SK-N-SH treated with all-trans-retinoic acid at 6 μM for 48 hours (cell line): ENCODE measurements at regions not wholly inside any gene's neighbourhood (a gene's known extent, or its start where the extent isn't known, plus 50 kb on each side); places are given as distances from the start of the nearest gene placed in this dataset.
A peak's percentile ranks its signal among the peaks of the same experiment; 100 is the strongest.

Source experiments
- ATAC-seq: fragments of 200-7000 bp; cut with Tn5 transposase; 3 replicates; pipeline ENCODE4 v1.9.1; 2020; ENCODE audit warnings: mild to moderate bottlenecking, moderate library complexity
- ARNTL ChIP-seq: fragments of 450-650 bp; formaldehyde crosslinking; IDR thresholded peaks from 2 replicates; pipeline ENCODE4 v1.5.0; 2020; ENCODE audit warnings: low read depth, mild to moderate bottlenecking, moderate library complexity, borderline replicate concordance
- CSDC2 ChIP-seq: fragments of 250-450 bp; sonication (Bioruptor Pico); IDR thresholded peaks from 2 replicates; pipeline ENCODE4 v1.5.0; 2020; ENCODE audit warnings: mild to moderate bottlenecking, moderate library complexity
- ESRRG ChIP-seq: fragments of 250-450 bp; sonication (Bioruptor Pico); IDR thresholded peaks from 2 replicates; pipeline ENCODE4 v1.6.1; 2021; ENCODE audit warnings: mild to moderate bottlenecking
- GLIS3 ChIP-seq: fragments of 250-450 bp; sonication (Bioruptor Pico); IDR thresholded peaks from 2 replicates; pipeline ENCODE4 v1.5.0; 2020; ENCODE audit warnings: mild to moderate bottlenecking, moderate library complexity
- ISL1 ChIP-seq: fragments of 250-450 bp; sonication (Bioruptor Pico); IDR thresholded peaks from 2 replicates; pipeline ENCODE4 v2.1.2; 2022; ENCODE audit warnings: mild to moderate bottlenecking, moderate library complexity
- RARB ChIP-seq: fragments of 250-450 bp; sonication (Bioruptor Pico); IDR thresholded peaks from 2 replicates; pipeline ENCODE4 v1.8.0; 2021; ENCODE audit warnings: mild to moderate bottlenecking, moderate library complexity
- TCF4 ChIP-seq: fragments of 250-450 bp; sonication (Bioruptor Pico); IDR thresholded peaks from 2 replicates; pipeline ENCODE4 v1.8.0; 2021; ENCODE audit warnings: mild to moderate bottlenecking, moderate library complexity, borderline replicate concordance
- ZFP30 ChIP-seq: fragments of 450-650 bp; formaldehyde crosslinking; IDR thresholded peaks from 2 replicates; pipeline ENCODE4 v1.5.0; 2022; ENCODE audit warnings: mild to moderate bottlenecking, moderate library complexity
- ZNF565 ChIP-seq: fragments of 450-650 bp; formaldehyde crosslinking; conservative IDR thresholded peaks from 2 replicates; pipeline ENCODE4 v1.5.0; 2020; ENCODE audit warnings: low read depth, mild to moderate bottlenecking, moderate library complexity
- ZNF70 ChIP-seq: fragments of 450-650 bp; formaldehyde crosslinking; IDR thresholded peaks from 2 replicates; pipeline ENCODE4 v1.5.0; 2020; ENCODE audit warnings: mild to moderate bottlenecking, moderate library complexity
- ZNF8 ChIP-seq: fragments of 450-650 bp; formaldehyde crosslinking; IDR thresholded peaks from 2 replicates; pipeline ENCODE4 v1.5.0; 2020; ENCODE audit warnings: mild to moderate bottlenecking, moderate library complexity
- TF ChIP-seq, protein P1 (sequence below): fragments of 250-450 bp; sonication (Bioruptor Pico); IDR thresholded peaks from 2 replicates; pipeline ENCODE4 v1.8.0; 2020; ENCODE audit warnings: mild to moderate bottlenecking, moderate library complexity, borderline replicate concordance
- TF ChIP-seq, protein P2 (sequence below): fragments of 250-450 bp; sonication (Bioruptor Pico); IDR thresholded peaks from 2 replicates; pipeline ENCODE4 v1.5.0; 2020; ENCODE audit warnings: mild to moderate bottlenecking, moderate library complexity
- TF ChIP-seq, protein P3 (sequence below): fragments of 250-450 bp; sonication (Bioruptor Pico); IDR thresholded peaks from 2 replicates; pipeline ENCODE4 v1.8.0; 2021; ENCODE audit warnings: low read depth, mild to moderate bottlenecking, moderate library complexity, borderline replicate concordance

GRCh38 chr21:27681038-27681437, 714.1 kb upstream of the ADAMTS5 start (continued):
- TF ChIP-seq, protein P1, sequence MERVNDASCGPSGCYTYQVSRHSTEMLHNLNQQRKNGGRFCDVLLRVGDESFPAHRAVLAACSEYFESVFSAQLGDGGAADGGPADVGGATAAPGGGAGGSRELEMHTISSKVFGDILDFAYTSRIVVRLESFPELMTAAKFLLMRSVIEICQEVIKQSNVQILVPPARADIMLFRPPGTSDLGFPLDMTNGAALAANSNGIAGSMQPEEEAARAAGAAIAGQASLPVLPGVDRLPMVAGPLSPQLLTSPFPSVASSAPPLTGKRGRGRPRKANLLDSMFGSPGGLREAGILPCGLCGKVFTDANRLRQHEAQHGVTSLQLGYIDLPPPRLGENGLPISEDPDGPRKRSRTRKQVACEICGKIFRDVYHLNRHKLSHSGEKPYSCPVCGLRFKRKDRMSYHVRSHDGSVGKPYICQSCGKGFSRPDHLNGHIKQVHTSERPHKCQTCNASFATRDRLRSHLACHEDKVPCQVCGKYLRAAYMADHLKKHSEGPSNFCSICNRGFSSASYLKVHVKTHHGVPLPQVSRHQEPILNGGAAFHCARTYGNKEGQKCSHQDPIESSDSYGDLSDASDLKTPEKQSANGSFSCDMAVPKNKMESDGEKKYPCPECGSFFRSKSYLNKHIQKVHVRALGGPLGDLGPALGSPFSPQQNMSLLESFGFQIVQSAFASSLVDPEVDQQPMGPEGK (CRISPR knock-in tag), result no peak
- TF ChIP-seq, protein P2, sequence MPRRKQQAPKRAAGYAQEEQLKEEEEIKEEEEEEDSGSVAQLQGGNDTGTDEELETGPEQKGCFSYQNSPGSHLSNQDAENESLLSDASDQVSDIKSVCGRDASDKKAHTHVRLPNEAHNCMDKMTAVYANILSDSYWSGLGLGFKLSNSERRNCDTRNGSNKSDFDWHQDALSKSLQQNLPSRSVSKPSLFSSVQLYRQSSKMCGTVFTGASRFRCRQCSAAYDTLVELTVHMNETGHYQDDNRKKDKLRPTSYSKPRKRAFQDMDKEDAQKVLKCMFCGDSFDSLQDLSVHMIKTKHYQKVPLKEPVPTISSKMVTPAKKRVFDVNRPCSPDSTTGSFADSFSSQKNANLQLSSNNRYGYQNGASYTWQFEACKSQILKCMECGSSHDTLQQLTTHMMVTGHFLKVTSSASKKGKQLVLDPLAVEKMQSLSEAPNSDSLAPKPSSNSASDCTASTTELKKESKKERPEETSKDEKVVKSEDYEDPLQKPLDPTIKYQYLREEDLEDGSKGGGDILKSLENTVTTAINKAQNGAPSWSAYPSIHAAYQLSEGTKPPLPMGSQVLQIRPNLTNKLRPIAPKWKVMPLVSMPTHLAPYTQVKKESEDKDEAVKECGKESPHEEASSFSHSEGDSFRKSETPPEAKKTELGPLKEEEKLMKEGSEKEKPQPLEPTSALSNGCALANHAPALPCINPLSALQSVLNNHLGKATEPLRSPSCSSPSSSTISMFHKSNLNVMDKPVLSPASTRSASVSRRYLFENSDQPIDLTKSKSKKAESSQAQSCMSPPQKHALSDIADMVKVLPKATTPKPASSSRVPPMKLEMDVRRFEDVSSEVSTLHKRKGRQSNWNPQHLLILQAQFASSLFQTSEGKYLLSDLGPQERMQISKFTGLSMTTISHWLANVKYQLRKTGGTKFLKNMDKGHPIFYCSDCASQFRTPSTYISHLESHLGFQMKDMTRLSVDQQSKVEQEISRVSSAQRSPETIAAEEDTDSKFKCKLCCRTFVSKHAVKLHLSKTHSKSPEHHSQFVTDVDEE (CRISPR knock-in tag), result no peak
- TF ChIP-seq ESRRG (CRISPR knock-in tag) (no peak), ZNF70 (CRISPR knock-in tag) (no peak), TCF4 (no peak)

GRCh38 chr21:27680181-27680580, 713.3 kb upstream of the ADAMTS5 start:
- TF ChIP-seq ARNTL (CRISPR knock-in tag) (no peak), CSDC2 (CRISPR knock-in tag) (no peak)
- no peak for ATAC-seq

- TF ChIP-seq RARB (CRISPR knock-in tag) (no peak), CSDC2 (CRISPR knock-in tag) (no peak), ZNF565 (CRISPR knock-in tag) (no peak), ISL1 (CRISPR knock-in tag) (no peak), ARNTL (CRISPR knock-in tag) (no peak), ZFP30 (CRISPR knock-in tag) (no peak)
- TF ChIP-seq, protein P3, sequence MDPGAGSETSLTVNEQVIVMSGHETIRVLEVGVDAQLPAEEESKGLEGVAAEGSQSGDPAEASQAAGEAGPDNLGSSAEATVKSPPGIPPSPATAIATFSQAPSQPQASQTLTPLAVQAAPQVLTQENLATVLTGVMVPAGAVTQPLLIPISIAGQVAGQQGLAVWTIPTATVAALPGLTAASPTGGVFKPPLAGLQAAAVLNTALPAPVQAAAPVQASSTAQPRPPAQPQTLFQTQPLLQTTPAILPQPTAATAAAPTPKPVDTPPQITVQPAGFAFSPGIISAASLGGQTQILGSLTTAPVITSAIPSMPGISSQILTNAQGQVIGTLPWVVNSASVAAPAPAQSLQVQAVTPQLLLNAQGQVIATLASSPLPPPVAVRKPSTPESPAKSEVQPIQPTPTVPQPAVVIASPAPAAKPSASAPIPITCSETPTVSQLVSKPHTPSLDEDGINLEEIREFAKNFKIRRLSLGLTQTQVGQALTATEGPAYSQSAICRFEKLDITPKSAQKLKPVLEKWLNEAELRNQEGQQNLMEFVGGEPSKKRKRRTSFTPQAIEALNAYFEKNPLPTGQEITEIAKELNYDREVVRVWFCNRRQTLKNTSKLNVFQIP, result no peak
- no peak for ATAC-seq
Observed at GRCh38 chr21:27678511-27678910, 711.6 kb upstream of the ADAMTS5 start.

GRCh38 chr21:27677546-27677945, 710.7 kb upstream of the ADAMTS5 start:
- peak; percentile 55; the same call in 1 of the 2 replicates for TF ChIP-seq ISL1 (CRISPR knock-in tag)
- TF ChIP-seq GLIS3 (CRISPR knock-in tag), result no peak
- TF ChIP-seq, protein P2 (CRISPR knock-in tag), result no peak
- TF ChIP-seq CSDC2 (CRISPR knock-in tag), result no peak
- TF ChIP-seq, protein P3, result no peak
- no peak for TF ChIP-seq ZNF8 (CRISPR knock-in tag)
- TF ChIP-seq, protein P1 (CRISPR knock-in tag), result no peak
- no peak for ATAC-seq
